GM18951 (cell line): ENCODE measurements at regions not wholly inside any gene's neighbourhood (a gene's known extent, or its start where the extent isn't known, plus 50 kb on each side); places are given as distances from the start of the nearest gene placed in this dataset.

ENCODE experiments used
- POLR2A ChIP-seq: IDR thresholded peaks from 4 replicates; pipeline ENCODE4 v1.6.1; 2011; ENCODE audit warnings: mild to moderate bottlenecking; ENCODE audit not compliant: insufficient read length, insufficient read depth; ENCODE audit errors: extremely low read depth
- in situ Hi-C: fragments of 300-500 bp; cut with MboI; formaldehyde crosslinking; loops from one replicate; pipeline ENCODE4 v1.12.0; 2022; ENCODE audit warnings: low sequenced_read_pairs, mixed read lengths, inconsistent platforms; ENCODE audit not compliant: unreplicated experiment

DNA sequence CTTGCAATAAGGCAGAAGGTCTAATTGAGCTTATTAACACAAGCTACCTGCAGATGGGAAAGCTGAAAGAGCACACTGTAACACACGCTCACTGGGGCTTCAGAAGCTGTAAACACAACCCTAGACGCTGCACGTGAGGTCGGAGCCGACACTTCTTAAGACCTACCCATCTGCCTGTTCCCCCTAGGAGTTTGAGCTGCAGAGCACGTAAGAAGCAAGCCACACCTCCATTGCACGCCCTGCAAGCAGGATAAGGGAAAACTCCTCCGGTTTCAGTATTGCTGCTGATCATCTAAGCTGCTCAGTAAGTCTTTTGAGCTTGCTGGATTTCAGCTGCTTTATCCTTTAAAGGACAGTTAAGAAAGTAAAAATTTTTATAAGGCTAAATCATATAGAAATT lies 244.0 kb upstream of the ZWINT start:
- no peak for TF ChIP-seq POLR2A
- in situ Hi-C loops, result no loop called here

DNA sequence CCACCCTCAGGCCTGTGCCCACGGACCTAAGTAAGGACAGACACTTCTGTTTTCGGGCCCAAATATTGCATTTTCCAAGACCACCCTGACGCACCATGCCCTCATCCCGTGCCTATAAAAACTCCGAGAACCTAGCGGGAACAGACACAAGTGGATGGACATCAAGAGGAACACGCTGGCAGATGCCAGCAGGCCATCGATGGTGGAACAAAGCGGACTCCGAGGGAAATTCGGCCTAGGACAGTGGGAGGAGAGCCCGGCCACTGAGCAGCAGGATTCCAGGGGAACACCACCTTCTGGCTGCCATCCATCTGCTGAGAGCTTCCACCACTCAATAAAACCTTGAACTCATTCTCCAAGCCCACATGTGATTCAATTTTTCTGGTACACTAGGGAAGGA lies 243.6 kb upstream of the ZWINT start:
- no peak for TF ChIP-seq POLR2A
- in situ Hi-C loops, result no loop called here

- in situ Hi-C loops, result no loop called here
- no peak for TF ChIP-seq POLR2A
These were observed 238.1 kb upstream of the ZWINT start for GRCh38 chr10:56599201-56599600.

GRCh38 chr10:56596257-56596656 lies 235.2 kb upstream of the ZWINT start:
- in situ Hi-C loops, result no loop called here
- TF ChIP-seq POLR2A, result no peak

- in situ Hi-C loops, result no loop called here
- no peak for TF ChIP-seq POLR2A
These were observed 232.1 kb upstream of the ZWINT start for GRCh38 chr10:56593120-56593519.

GRCh38 chr10:56586461-56586891 lies 225.4 kb upstream of the ZWINT start:
- no peak for TF ChIP-seq POLR2A
- in situ Hi-C loops, result no loop called here

GRCh38 chr10:56585447-56586171 lies 224.6 kb upstream of the ZWINT start:
- in situ Hi-C loops, result no loop called here
- no peak for TF ChIP-seq POLR2A

GRCh38 chr10:56583316-56583715 lies 222.3 kb upstream of the ZWINT start:
- in situ Hi-C loops, result no loop called here
- no peak for TF ChIP-seq POLR2A

- in situ Hi-C loops, result no loop called here
- TF ChIP-seq POLR2A, result no peak
These were observed 206.5 kb upstream of the ZWINT start for GRCh38 chr10:56567580-56567979.

DNA sequence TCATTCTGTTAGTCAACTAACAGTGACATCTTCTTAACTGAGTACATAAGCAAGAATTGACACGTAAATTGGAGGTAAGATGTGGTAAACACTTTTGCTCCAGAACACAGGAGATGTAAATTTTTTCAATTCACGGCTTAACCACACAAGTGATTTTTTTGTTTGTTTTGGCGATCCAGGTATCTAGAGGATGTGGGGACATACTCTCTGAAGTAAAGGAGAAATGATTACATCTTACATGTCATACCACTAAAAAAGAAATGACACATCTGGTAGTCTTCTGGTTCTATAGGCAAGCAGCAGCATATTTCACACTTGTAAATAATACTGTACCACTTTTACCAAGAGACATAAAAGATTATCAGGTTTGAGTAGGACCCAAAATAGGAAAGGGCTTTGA lies 200.3 kb upstream of the ZWINT start:
- no peak for TF ChIP-seq POLR2A
- in situ Hi-C loops, result no loop called here

GRCh38 chr10:56551037-56551436 lies 190.0 kb upstream of the ZWINT start:
- TF ChIP-seq POLR2A, result no peak
- in situ Hi-C loops, result no loop called here

- in situ Hi-C loops, result no loop called here
- TF ChIP-seq POLR2A, result no peak
These were observed 186.1 kb upstream of the ZWINT start for GRCh38 chr10:56547163-56547562.

- no peak for TF ChIP-seq POLR2A
- in situ Hi-C loops, result no loop called here
These were observed 176.9 kb upstream of the ZWINT start for GRCh38 chr10:56537984-56538383.

DNA sequence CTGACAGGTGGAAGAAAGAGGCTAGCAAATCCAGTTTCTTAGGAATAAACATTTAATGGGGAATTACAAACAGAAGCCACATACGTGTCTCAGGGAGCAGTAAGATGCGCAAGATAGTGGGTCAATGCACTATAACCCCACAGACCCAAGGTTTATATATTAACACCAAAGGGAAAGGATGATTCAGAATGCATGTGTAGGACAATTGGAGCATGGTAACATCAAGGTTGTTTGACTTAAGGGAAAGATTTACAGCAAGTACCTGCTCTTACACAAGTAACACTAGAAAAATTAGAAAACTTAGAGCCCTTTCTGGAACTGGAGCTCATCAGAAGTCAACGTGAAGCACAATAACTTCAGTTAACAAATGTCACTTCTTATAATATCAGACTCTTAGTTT lies 161.1 kb upstream of the ZWINT start:
- TF ChIP-seq POLR2A, result no peak
- in situ Hi-C loops, result no loop called here

GRCh38 chr10:56508562-56508961 lies 147.5 kb upstream of the ZWINT start:
- no peak for TF ChIP-seq POLR2A
- in situ Hi-C loops, result no loop called here
